ENCODE measurements at regions not wholly inside any gene's neighbourhood (a gene's known extent, or its start where the extent isn't known, plus 50 kb on each side); places are given as distances from the start of the nearest gene placed in this dataset.

GRCh38 chr10:38600696-38601095 is 506.6 kb downstream of the ZNF37A start:
- TF ChIP-seq CTCF (IDR thresholded peaks at IDR 0.05) (no peak), EP300 (IDR thresholded peaks at IDR 0.05) (no peak)
